Suprapubic skin (tissue), 4 donors: ENCODE measurements at regions not wholly inside any gene's neighbourhood (a gene's known extent, or its start where the extent isn't known, plus 50 kb on each side); places are given as distances from the start of the nearest gene placed in this dataset.

Experiments
- POLR2A ChIP-seq, 2 donors: fragments of 450-650 bp; IDR thresholded peaks; one replicate each; pipeline ENCODE4 v1.6.1; 2017; ENCODE audit warnings: antibody characterized with exemption in 2 of 2, mild to moderate bottlenecking in 2 of 2, moderate library complexity in 2 of 2
- POLR2AphosphoS5 ChIP-seq, 3 donors: sonication (generic); formaldehyde crosslinking; IDR thresholded peaks; one replicate each; pipeline ENCODE4 v1.6.1; 2017; ENCODE audit warnings: antibody characterized with exemption in 3 of 3

GRCh38 chr5:166320920-166321480 is 1970.4 kb upstream of the WWC1 start:
- no peak for TF ChIP-seq POLR2A (IDR thresholded peaks at IDR 0.05)
- no peak for TF ChIP-seq POLR2AphosphoS5 (IDR thresholded peaks at IDR 0.05)
